CD4-positive, alpha-beta memory T cell (primary cell): ENCODE measurements at regions not wholly inside any gene's neighbourhood (a gene's known extent, or its start where the extent isn't known, plus 50 kb on each side); places are given as distances from the start of the nearest gene placed in this dataset.
"Not testable (repeated sequence)": the region's sequence is repeated elsewhere in the genome, so short reads cannot be mapped to it uniquely, and the experiment has no call there.

Source experiments
- CTCF ChIA-PET: fragments of 350-600 bp; sonication (Branson Sonifier 250); formaldehyde crosslinking; loops from one replicate; lab custom pipeline; 2021; ENCODE audit warnings: inconsistent platforms; ENCODE audit not compliant: partially characterized antibody; lab: Charles Lee
- POLR2A ChIA-PET: fragments of 350-600 bp; sonication (Branson Sonifier 250); formaldehyde crosslinking; loops from one replicate; lab custom pipeline; 2021; ENCODE audit not compliant: partially characterized antibody; lab: Charles Lee
- DNase-seq, 5 donors: peaks; one replicate each; pipeline versions ENCODE4 v3.0.0 to v3.0.0-alpha.2; 2020 to 2022; ENCODE audit warnings: mixed read lengths in 1 of 5
- H3K27ac ChIP-seq: one replicate; pipeline ENCODE4 v1.7.0; 2013; ENCODE audit warnings: low read depth, low read length
- H3K27me3 ChIP-seq: 2 replicates; pipeline ENCODE4 v1.7.0; 2013; ENCODE audit warnings: mild to moderate bottlenecking, low read length, moderate library complexity; ENCODE audit not compliant: insufficient read depth
- H3K36me3 ChIP-seq: 2 replicates; pipeline ENCODE4 v1.7.0; 2013; ENCODE audit warnings: mild to moderate bottlenecking, low read length, moderate library complexity; ENCODE audit not compliant: insufficient read depth
- H3K4me1 ChIP-seq: 2 replicates; pipeline ENCODE4 v1.7.0; 2013; ENCODE audit warnings: mild to moderate bottlenecking, low read length, moderate library complexity; ENCODE audit not compliant: insufficient read depth
- H3K4me3 ChIP-seq, 2 donors: one replicate each; pipeline ENCODE4 v1.7.0; 2013; ENCODE audit warnings: low read length in 2 of 2, mild to moderate bottlenecking in 1 of 2
- H3K9me3 ChIP-seq, 2 donors: one replicate each; pipeline ENCODE4 v1.7.0; 2013; ENCODE audit warnings: low read length in 2 of 2, control low read depth in 1 of 2; ENCODE audit not compliant: control insufficient read depth in 1 of 2
- H3K27ac Mint-ChIP-seq, 7 donors: one replicate each; pipeline ENCODE4 v1.8.0; 2020 to 2021; ENCODE audit warnings: mixed read lengths in 7 of 7, mild to moderate bottlenecking in 6 of 7, inconsistent platforms in 3 of 7, moderate library complexity in 3 of 7
- H3K27me3 Mint-ChIP-seq, 2 donors: one replicate each; pipeline ENCODE4 v1.8.0; 2020 to 2021; ENCODE audit warnings: mixed read lengths in 2 of 2
- H3K36me3 Mint-ChIP-seq, 2 donors: one replicate each; pipeline ENCODE4 v1.8.0; 2020 to 2021; ENCODE audit warnings: mixed read lengths in 2 of 2, inconsistent platforms in 1 of 2, mild to moderate bottlenecking in 1 of 2
- H3K4me1 Mint-ChIP-seq, 4 donors: one replicate each; pipeline ENCODE4 v1.8.0; 2020 to 2021; ENCODE audit warnings: mixed read lengths in 4 of 4, mild to moderate bottlenecking in 1 of 4
- H3K4me3 Mint-ChIP-seq, 8 donors: one replicate each; pipeline ENCODE4 v1.8.0; 2020 to 2021; ENCODE audit warnings: mixed read lengths in 8 of 8, mild to moderate bottlenecking in 7 of 8, moderate library complexity in 6 of 8, inconsistent platforms in 3 of 8
- H3K9me3 Mint-ChIP-seq, 8 donors: one replicate each; pipeline ENCODE4 v1.8.0; 2020 to 2021; ENCODE audit warnings: mixed read lengths in 8 of 8, mild to moderate bottlenecking in 5 of 8, inconsistent platforms in 3 of 8, moderate library complexity in 1 of 8
- intact Hi-C: fragments of 100-400 bp; cut with micrococcal nuclease; formaldehyde crosslinking; loops from one replicate; pipeline ENCODE4 v1.15.1; 2023

- H3K4me3 Mint-ChIP-seq, H3K27me3 Mint-ChIP-seq, H3K27ac ChIP-seq, DNase-seq, H3K4me3 ChIP-seq, H3K36me3 ChIP-seq, intact Hi-C loops, H3K27me3 ChIP-seq, H3K9me3 Mint-ChIP-seq, H3K9me3 ChIP-seq: not testable (repeated sequence)
- H3K36me3 Mint-ChIP-seq = peaks cover 23 to 43% of the 10 kb centered on the region in 2 donors
- H3K4me1 Mint-ChIP-seq = peaks cover 18 to 63% (median 39%) of the 10 kb centered on the region in 4 donors
- ChIA-PET CTCF (interaction anchor here (1.0 kb wide), 1 partner anchor 19 kb away, joined by 3 read pairs; no protein-coding TSS in a partner anchor), POLR2A (interaction anchor here (0.9 to 4.8 kb wide), 4 partner anchors 21 to 35 kb away, joined by 3 to 29 read pairs (median 5); no protein-coding TSS in a partner anchor)
- peaks cover 15% of the 10 kb centered on the region for H3K4me1 ChIP-seq
- peak overlapping the region in 2 of 7 donors; percentile 35 to 58 for H3K27ac Mint-ChIP-seq
Observed at GRCh38 chr10:33080467-33080866, 122.4 kb upstream of the ITGB1 start.

- H3K36me3 Mint-ChIP-seq = peaks cover 10 to 39% of the 10 kb centered on the region in 2 donors
- no peak overlapping the region for H3K4me3 Mint-ChIP-seq
- H3K9me3 ChIP-seq = no peaks in the 10 kb centered on the region
- DNase-seq = no peak
- H3K27me3 Mint-ChIP-seq = no peaks in the 10 kb centered on the region
- no peak overlapping the region for H3K27ac ChIP-seq
- POLR2A ChIA-PET = interaction anchor here (0.6 to 2.3 kb wide), 6 partner anchors 9 to 52 kb away, joined by 3 to 7 read pairs (median 4); no protein-coding TSS in a partner anchor
- no peaks in the 10 kb centered on the region for H3K36me3 ChIP-seq
- peak overlapping the region in 2 of 7 donors; percentile 29 to 36 for H3K27ac Mint-ChIP-seq
- H3K9me3 Mint-ChIP-seq = peaks cover 0 to 3% (median 1%) of the 10 kb centered on the region in 8 donors
- no peaks in the 10 kb centered on the region for H3K27me3 ChIP-seq
- no peak overlapping the region for H3K4me3 ChIP-seq
- CTCF ChIA-PET = interaction anchor here (1.5 kb wide), 1 partner anchor 57 kb away, joined by 4 read pairs; no protein-coding TSS in a partner anchor
- intact Hi-C loops = no loop called here
- H3K4me1 ChIP-seq = peaks cover 3% of the 10 kb centered on the region
- peaks cover 15 to 52% (median 26%) of the 10 kb centered on the region in 4 donors for H3K4me1 Mint-ChIP-seq
Observed at GRCh38 chr10:33074443-33074842, 116.4 kb upstream of the ITGB1 start.

GRCh38 chr10:33073641-33074415 is 115.8 kb upstream of the ITGB1 start:
- no peaks in the 10 kb centered on the region for H3K27me3 ChIP-seq
- H3K4me3 ChIP-seq = no peak overlapping the region
- H3K4me3 Mint-ChIP-seq = peak overlapping the region in 1 of 8 donors; percentile 18
- DNase-seq = no peak
- no peaks in the 10 kb centered on the region for H3K36me3 ChIP-seq
- H3K4me1 Mint-ChIP-seq = peaks cover 17 to 57% (median 28%) of the 10 kb centered on the region in 4 donors
- H3K9me3 Mint-ChIP-seq = peaks cover 0 to 3% (median 1%) of the 10 kb centered on the region in 8 donors
- H3K9me3 ChIP-seq = no peaks in the 10 kb centered on the region
- H3K27me3 Mint-ChIP-seq = no peaks in the 10 kb centered on the region
- intact Hi-C loops = loop anchor here (1.0 kb wide), 1 partner anchor 58 kb away; no protein-coding TSS in a partner anchor
- no peak overlapping the region for H3K27ac ChIP-seq
- ChIA-PET POLR2A (interaction anchor here (0.9 to 2.3 kb wide), 7 partner anchors 9 to 53 kb away, joined by 3 to 7 read pairs (median 4); no protein-coding TSS in a partner anchor), CTCF (interaction anchor here (0.8 to 1.5 kb wide), 6 partner anchors 11 to 82 kb away, joined by 3 to 6 read pairs (median 4); no protein-coding TSS in a partner anchor)
- no peak overlapping the region for H3K27ac Mint-ChIP-seq
- peaks cover 10 to 39% of the 10 kb centered on the region in 2 donors for H3K36me3 Mint-ChIP-seq
- H3K4me1 ChIP-seq = peaks cover 7% of the 10 kb centered on the region

- peaks cover 6 to 38% of the 10 kb centered on the region in 2 donors for H3K36me3 Mint-ChIP-seq
- H3K4me1 Mint-ChIP-seq = peaks cover 18 to 46% (median 31%) of the 10 kb centered on the region in 4 donors
- no peak overlapping the region for H3K27ac ChIP-seq
- H3K4me1 ChIP-seq = peaks cover 7% of the 10 kb centered on the region
- H3K4me3 ChIP-seq = no peak overlapping the region
- DNase-seq = no peak
- no peaks in the 10 kb centered on the region for H3K9me3 ChIP-seq
- CTCF ChIA-PET = interaction anchor here (1.1 kb wide), 1 partner anchor 37 kb away, joined by 4 read pairs; no protein-coding TSS in a partner anchor
- H3K27me3 ChIP-seq = no peaks in the 10 kb centered on the region
- H3K27me3 Mint-ChIP-seq = no peaks in the 10 kb centered on the region
- POLR2A ChIA-PET = interaction anchor here (1.4 to 2.1 kb wide), 2 partner anchors 32 to 38 kb away, joined by 3 to 7 read pairs; no protein-coding TSS in a partner anchor
- peaks cover 0 to 7% (median 0%) of the 10 kb centered on the region in 8 donors for H3K9me3 Mint-ChIP-seq
- peak overlapping the region in 1 of 7 donors; percentile 12 for H3K27ac Mint-ChIP-seq
- intact Hi-C loops = no loop called here
- no peak overlapping the region for H3K4me3 Mint-ChIP-seq
- no peaks in the 10 kb centered on the region for H3K36me3 ChIP-seq
Observed at GRCh38 chr10:33071857-33072256, 113.8 kb upstream of the ITGB1 start.

GRCh38 chr10:33070101-33070500 is 112.1 kb upstream of the ITGB1 start:
- Histone ChIP-seq H3K36me3 (no peaks in the 10 kb centered on the region), H3K27ac (no peak overlapping the region), H3K4me3 (no peak overlapping the region), H3K27me3 (no peaks in the 10 kb centered on the region), H3K4me1 (peaks cover 7% of the 10 kb centered on the region), H3K9me3 (no peaks in the 10 kb centered on the region)
- intact Hi-C loops = no loop called here
- peaks cover 6 to 38% of the 10 kb centered on the region in 2 donors for H3K36me3 Mint-ChIP-seq
- peaks cover 20 to 44% (median 30%) of the 10 kb centered on the region in 4 donors for H3K4me1 Mint-ChIP-seq
- H3K27ac Mint-ChIP-seq = peak overlapping the region in 3 of 7 donors; percentile 37 to 87 (median 77)
- H3K9me3 Mint-ChIP-seq = peaks cover 0 to 7% (median 0%) of the 10 kb centered on the region in 8 donors
- CTCF ChIA-PET = no interaction called here
- POLR2A ChIA-PET = interaction anchor here (0.6 to 1.2 kb wide), 3 partner anchors 8 to 40 kb away, joined by 3 to 4 read pairs (median 4); no protein-coding TSS in a partner anchor
- no peak for DNase-seq
- H3K27me3 Mint-ChIP-seq = no peaks in the 10 kb centered on the region
- H3K4me3 Mint-ChIP-seq = no peak overlapping the region

- CTCF ChIA-PET = interaction anchor here (1.0 to 1.2 kb wide), 3 partner anchors 8 to 48 kb away, joined by 3 to 5 read pairs (median 3); no protein-coding TSS in a partner anchor
Observed at GRCh38 chr10:33067917-33068316, 109.9 kb upstream of the ITGB1 start.

More at GRCh38 chr10:33067917-33068316, 109.9 kb upstream of the ITGB1 start:
- Mint-ChIP-seq H3K4me1 (peaks cover 18 to 35% (median 23%) of the 10 kb centered on the region in 4 donors), H3K27ac (peak overlapping the region in 3 of 7 donors; percentile 14 to 48 (median 15)), H3K4me3 (no peak overlapping the region), H3K27me3 (no peaks in the 10 kb centered on the region), H3K9me3 (peaks cover 0 to 7% (median 0%) of the 10 kb centered on the region in 8 donors), H3K36me3 (peaks cover 7 to 25% of the 10 kb centered on the region in 2 donors)
- Histone ChIP-seq H3K36me3 (no peaks in the 10 kb centered on the region), H3K4me1 (peaks cover 7% of the 10 kb centered on the region), H3K27me3 (no peaks in the 10 kb centered on the region), H3K4me3 (no peak overlapping the region), H3K9me3 (no peaks in the 10 kb centered on the region), H3K27ac (no peak overlapping the region)
- intact Hi-C loops = no loop called here
- POLR2A ChIA-PET = interaction anchor here (0.6 to 1.1 kb wide), 3 partner anchors 23 to 58 kb away, joined by 3 read pairs; no protein-coding TSS in a partner anchor
- DNase-seq = no peak
